Lower lobe of right lung (tissue), 2 donors: ENCODE measurements at regions not wholly inside any gene's neighbourhood (a gene's known extent, or its start where the extent isn't known, plus 50 kb on each side); places are given as distances from the start of the nearest gene placed in this dataset.

ENCODE experiments used
- ATAC-seq, 2 donors: fragments of 200-7000 bp; cut with Tn5 transposase; one replicate each; pipeline ENCODE4 v1.9.1; 2020 to 2022; ENCODE audit warnings: mild to moderate bottlenecking in 2 of 2, moderate library complexity in 2 of 2
- DNase-seq: peaks from one replicate; pipeline ENCODE4 v3.0.0-alpha.2; 2020
- H3K27ac ChIP-seq: fragments of 200-600 bp; one replicate; pipeline ENCODE4 v1.8.0; 2022
- H3K27me3 ChIP-seq: fragments of 200-600 bp; one replicate; pipeline ENCODE4 v1.8.0; 2022; ENCODE audit warnings: low read depth
- H3K36me3 ChIP-seq: fragments of 200-600 bp; one replicate; pipeline ENCODE4 v1.8.0; 2022; ENCODE audit warnings: mild to moderate bottlenecking
- H3K4me1 ChIP-seq: fragments of 200-600 bp; one replicate; pipeline ENCODE4 v1.8.0; 2022
- H3K4me3 ChIP-seq: fragments of 200-600 bp; one replicate; pipeline ENCODE4 v1.8.0; 2022; ENCODE audit warnings: mild to moderate bottlenecking
- H3K9me3 ChIP-seq: fragments of 200-600 bp; one replicate; pipeline ENCODE4 v1.8.0; 2022
- intact Hi-C: fragments of 100-400 bp; cut with DNase I; formaldehyde crosslinking; loops from one replicate; pipeline ENCODE4 v1.11.0; 2022
- TF ChIP-seq, protein P1 (sequence below): fragments of 200-600 bp; IDR thresholded peaks from one replicate; pipeline ENCODE4 v1.8.0; 2022; ENCODE audit warnings: antibody characterized with exemption, mild to moderate bottlenecking
- donor health status: DM: no; HTN: yes; CAD: no; lungs with severe emphysema.

DNA sequence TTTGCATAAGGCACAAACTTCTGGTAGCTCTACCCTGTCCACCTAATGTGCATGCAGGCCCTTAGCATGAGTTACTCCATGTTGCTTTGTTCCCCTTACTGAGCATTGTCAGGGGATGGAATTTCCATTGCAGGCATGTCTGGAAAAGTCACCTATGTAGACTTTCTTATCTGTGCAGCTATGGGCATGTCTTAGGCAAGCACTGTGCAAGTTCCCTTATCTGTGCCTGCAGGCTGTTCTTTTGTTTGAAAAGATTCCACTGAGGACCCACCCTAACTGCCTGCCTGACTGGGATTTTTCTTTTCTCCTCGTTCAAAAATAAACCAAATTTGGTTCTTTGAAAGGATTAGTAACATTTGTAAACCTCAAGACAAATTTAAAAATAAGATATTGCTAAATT, 587.0 kb downstream of the CDH18 start:
- no peak overlapping the region for H3K4me3 ChIP-seq
- TF ChIP-seq, protein P1, sequence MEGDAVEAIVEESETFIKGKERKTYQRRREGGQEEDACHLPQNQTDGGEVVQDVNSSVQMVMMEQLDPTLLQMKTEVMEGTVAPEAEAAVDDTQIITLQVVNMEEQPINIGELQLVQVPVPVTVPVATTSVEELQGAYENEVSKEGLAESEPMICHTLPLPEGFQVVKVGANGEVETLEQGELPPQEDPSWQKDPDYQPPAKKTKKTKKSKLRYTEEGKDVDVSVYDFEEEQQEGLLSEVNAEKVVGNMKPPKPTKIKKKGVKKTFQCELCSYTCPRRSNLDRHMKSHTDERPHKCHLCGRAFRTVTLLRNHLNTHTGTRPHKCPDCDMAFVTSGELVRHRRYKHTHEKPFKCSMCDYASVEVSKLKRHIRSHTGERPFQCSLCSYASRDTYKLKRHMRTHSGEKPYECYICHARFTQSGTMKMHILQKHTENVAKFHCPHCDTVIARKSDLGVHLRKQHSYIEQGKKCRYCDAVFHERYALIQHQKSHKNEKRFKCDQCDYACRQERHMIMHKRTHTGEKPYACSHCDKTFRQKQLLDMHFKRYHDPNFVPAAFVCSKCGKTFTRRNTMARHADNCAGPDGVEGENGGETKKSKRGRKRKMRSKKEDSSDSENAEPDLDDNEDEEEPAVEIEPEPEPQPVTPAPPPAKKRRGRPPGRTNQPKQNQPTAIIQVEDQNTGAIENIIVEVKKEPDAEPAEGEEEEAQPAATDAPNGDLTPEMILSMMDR, result no peak
- DNase-seq (no peak), ATAC-seq (no peak)
- H3K27me3 ChIP-seq, result no peaks in the 10 kb centered on the region
- no peaks in the 10 kb centered on the region for H3K9me3 ChIP-seq
- H3K4me1 ChIP-seq, result no peaks in the 10 kb centered on the region
- H3K36me3 ChIP-seq, result no peaks in the 10 kb centered on the region
- intact Hi-C loops, result no loop called here
- no peak overlapping the region for H3K27ac ChIP-seq

DNA sequence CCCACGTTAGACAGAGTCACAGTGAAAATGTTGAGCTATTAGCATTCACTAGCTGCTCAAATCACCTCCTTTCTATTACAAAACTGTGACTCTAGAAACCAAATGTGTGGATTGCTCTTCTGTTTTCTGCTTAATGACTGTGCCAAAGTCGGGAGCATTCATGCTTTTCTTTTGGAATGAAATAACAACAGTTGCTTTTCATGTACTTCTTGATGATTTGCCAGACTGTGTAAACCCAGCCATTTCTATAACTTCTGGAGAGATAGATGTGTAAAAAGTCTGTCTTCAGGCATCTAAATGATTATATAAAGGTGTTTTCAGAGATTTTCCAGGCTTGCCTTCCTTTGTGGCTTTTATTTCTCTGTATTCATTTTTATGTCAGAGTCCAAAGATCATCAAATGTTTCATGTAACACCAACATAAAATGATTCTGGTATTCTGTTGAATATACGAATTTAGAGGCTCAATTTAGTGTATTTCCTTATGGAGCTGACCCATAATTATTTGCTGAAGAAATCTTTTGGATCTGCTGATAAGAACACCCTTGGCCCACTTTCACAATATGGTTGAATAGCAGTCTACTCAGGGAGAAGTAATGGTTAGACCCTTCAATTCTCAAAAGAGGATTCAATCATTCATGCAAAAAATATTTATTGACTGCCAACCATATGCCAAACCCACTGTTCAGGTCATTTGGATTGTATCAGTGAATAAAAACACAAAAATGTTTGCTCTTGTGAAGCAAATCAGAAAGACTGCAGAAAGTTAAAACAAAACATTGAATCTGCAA, 581.2 kb downstream of the CDH18 start:
- Histone ChIP-seq H3K4me3 (no peak overlapping the region), H3K4me1 (no peaks in the 10 kb centered on the region), H3K27ac (no peak overlapping the region), H3K36me3 (no peaks in the 10 kb centered on the region), H3K27me3 (no peaks in the 10 kb centered on the region), H3K9me3 (peaks cover 5% of the 10 kb centered on the region)
- intact Hi-C loops, result no loop called here
- DNase-seq, result no peak
- ATAC-seq, result no peak
- TF ChIP-seq, protein P1, result no peak

DNA sequence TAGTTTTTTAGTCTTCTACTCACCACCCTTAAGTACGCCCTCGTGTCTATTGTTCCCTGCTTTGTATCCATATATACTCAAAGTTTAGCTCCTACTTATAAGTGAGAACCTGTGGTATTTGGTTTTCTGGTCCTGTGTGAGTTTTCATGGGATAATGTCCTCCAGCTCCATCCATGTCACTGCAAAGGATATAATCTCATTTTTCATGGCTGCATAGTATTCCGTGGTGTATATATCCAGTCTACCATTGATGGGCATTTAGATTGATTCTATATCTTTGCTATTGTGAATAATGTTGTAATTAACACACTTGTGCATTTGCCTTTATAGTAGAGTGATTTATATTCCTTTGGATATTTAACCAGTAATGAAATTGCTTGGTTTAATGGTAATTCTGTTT, 579.9 kb downstream of the CDH18 start:
- intact Hi-C loops, result no loop called here
- Histone ChIP-seq H3K27me3 (no peaks in the 10 kb centered on the region), H3K4me3 (no peak overlapping the region), H3K9me3 (peaks cover 5% of the 10 kb centered on the region), H3K36me3 (no peaks in the 10 kb centered on the region), H3K27ac (no peak overlapping the region), H3K4me1 (no peaks in the 10 kb centered on the region)
- no peak for ATAC-seq
- DNase-seq, result no peak
- TF ChIP-seq, protein P1, result no peak

DNA sequence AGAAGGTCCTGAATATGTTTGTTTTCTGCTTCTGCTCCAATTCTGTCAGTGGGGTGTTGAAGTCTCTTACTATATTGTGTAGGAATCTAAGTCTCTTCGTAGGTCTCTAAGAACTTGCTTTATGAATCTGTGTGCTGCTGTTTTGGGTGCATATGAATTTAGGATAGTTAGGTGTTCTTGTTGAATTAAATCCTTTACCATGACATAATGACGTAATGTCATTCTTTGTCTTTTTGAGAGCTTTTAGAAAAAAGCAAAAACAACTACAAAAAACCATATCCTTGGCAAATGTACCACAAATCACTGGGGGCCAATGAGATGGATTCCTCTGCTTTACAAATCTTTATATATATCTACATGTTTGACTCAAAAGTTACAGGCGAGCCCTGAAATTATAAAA, 576.1 kb downstream of the CDH18 start:
- Histone ChIP-seq H3K27me3 (no peaks in the 10 kb centered on the region), H3K4me1 (no peaks in the 10 kb centered on the region), H3K27ac (no peak overlapping the region), H3K4me3 (no peak overlapping the region), H3K9me3 (peaks cover 5% of the 10 kb centered on the region), H3K36me3 (no peaks in the 10 kb centered on the region)
- no peak for ATAC-seq
- TF ChIP-seq, protein P1, result no peak
- intact Hi-C loops, result no loop called here
- no peak for DNase-seq
